ENCODE measurements at regions not wholly inside any gene's neighbourhood (a gene's known extent, or its start where the extent isn't known, plus 50 kb on each side); places are given as distances from the start of the nearest gene placed in this dataset.

DNA sequence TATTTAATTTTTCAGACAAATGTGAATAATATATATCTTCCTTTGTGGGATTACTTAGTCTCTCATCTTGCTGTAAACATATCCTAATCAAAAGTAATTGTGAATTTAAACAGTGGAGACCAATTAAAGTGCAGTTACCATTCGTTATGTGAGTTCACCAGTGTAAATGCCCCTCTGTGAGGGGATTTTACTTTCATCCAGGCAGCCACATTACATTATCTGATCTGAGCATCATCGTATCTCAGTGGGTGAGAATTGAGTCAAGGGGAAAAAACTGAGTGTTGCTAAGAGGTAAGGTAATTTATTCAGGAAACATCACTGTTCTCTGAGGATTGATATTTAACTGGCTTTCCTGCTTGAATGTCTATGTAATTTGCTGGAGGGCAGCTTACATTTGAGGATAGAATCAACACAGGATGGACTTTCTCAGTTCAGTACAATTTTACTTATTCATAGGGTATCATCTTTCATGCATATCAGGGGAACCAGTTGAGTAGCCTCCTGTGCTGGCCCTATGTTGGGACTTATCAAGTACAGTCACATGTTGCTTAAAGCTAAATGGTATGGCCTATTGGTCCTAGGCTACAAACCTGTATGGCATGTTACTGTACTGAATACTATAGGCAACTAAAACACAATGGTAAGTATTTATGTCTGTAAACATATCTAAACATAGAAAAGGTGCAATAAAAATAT, 219.7 kb downstream of the CD47 start:
- Mint-ChIP-seq H3K4me3 (no peak overlapping the region), H3K9me3 (peaks cover 2% of the 10 kb centered on the region), H3K27ac (ENCODE audit: unreplicated experiment) (no peak overlapping the region), H3K4me1 (no peaks in the 10 kb centered on the region), H3K27me3 (ENCODE audit: low read depth) (no peaks in the 10 kb centered on the region), H3K36me3 (ENCODE audit: low read depth) (no peaks in the 10 kb centered on the region)
- no peak for DNase-seq (ENCODE audit: low read depth, low spot score)
- TF ChIP-seq, protein P1, sequence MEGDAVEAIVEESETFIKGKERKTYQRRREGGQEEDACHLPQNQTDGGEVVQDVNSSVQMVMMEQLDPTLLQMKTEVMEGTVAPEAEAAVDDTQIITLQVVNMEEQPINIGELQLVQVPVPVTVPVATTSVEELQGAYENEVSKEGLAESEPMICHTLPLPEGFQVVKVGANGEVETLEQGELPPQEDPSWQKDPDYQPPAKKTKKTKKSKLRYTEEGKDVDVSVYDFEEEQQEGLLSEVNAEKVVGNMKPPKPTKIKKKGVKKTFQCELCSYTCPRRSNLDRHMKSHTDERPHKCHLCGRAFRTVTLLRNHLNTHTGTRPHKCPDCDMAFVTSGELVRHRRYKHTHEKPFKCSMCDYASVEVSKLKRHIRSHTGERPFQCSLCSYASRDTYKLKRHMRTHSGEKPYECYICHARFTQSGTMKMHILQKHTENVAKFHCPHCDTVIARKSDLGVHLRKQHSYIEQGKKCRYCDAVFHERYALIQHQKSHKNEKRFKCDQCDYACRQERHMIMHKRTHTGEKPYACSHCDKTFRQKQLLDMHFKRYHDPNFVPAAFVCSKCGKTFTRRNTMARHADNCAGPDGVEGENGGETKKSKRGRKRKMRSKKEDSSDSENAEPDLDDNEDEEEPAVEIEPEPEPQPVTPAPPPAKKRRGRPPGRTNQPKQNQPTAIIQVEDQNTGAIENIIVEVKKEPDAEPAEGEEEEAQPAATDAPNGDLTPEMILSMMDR (conservative IDR thresholded peaks at IDR 0.05) = no peak

DNA sequence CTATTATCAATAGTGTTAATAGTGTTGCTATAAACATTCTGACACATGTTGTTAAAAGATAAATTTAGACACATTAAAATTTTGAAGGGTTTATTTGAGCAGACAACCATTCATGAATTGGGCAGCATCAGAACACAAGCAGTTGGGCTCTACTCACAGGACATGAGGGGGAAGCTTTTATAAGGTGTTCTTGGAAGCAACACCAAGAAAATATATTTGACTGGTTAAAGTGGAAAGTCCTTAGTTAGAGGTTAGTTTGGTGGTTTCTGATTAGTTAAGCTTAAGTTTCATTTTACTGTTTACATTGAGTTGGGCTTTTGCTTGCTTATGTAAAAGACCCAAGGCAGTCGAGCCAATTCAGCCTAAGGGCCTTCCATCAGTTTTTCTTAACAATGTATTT, 220.7 kb downstream of the CD47 start:
- Mint-ChIP-seq H3K27ac (ENCODE audit: unreplicated experiment) (no peak overlapping the region), H3K4me1 (no peaks in the 10 kb centered on the region), H3K36me3 (ENCODE audit: low read depth) (no peaks in the 10 kb centered on the region), H3K4me3 (no peak overlapping the region), H3K27me3 (ENCODE audit: low read depth) (no peaks in the 10 kb centered on the region), H3K9me3 (peaks cover 2% of the 10 kb centered on the region)
- TF ChIP-seq, protein P1 (conservative IDR thresholded peaks at IDR 0.05) = no peak
- no peak for DNase-seq (ENCODE audit: low read depth, low spot score)

- Mint-ChIP-seq H3K9me3 (no peaks in the 10 kb centered on the region), H3K36me3 (ENCODE audit: low read depth) (no peaks in the 10 kb centered on the region), H3K4me3 (no peak overlapping the region), H3K4me1 (no peaks in the 10 kb centered on the region), H3K27ac (ENCODE audit: unreplicated experiment) (no peak overlapping the region), H3K27me3 (ENCODE audit: low read depth) (no peaks in the 10 kb centered on the region)
- TF ChIP-seq, protein P1 (conservative IDR thresholded peaks at IDR 0.05) = no peak
- DNase-seq (ENCODE audit: low read depth, low spot score) = no peak
These were observed 222.4 kb downstream of the CD47 start for GRCh38 chr3:107868449-107868848.

DNA sequence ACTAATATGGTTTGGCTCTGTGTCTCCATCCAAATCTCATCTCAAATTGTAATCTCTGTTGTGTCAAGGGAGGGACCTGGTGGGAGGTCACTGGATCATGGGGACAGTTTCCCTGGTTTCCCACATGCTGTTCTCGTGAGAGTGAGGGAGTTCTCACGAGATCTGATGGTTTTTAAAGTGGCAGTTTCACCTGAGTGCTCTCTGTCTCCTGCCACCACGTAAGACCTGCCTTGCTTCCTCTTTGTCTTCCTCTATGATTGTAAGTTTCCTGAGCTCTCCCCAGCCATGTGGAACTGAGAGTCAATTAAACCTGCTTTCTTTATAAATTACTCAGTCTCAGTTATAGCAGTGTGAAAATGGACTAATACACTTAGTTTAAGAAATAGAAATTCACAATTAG, 228.9 kb downstream of the CD47 start:
- Mint-ChIP-seq H3K4me1 (no peaks in the 10 kb centered on the region), H3K36me3 (ENCODE audit: low read depth) (no peaks in the 10 kb centered on the region), H3K4me3 (no peak overlapping the region), H3K27me3 (ENCODE audit: low read depth) (no peaks in the 10 kb centered on the region), H3K9me3 (no peaks in the 10 kb centered on the region), H3K27ac (ENCODE audit: unreplicated experiment) (no peak overlapping the region)
- TF ChIP-seq, protein P1 (conservative IDR thresholded peaks at IDR 0.05) = no peak
- DNase-seq (ENCODE audit: low read depth, low spot score) = no peak

DNA sequence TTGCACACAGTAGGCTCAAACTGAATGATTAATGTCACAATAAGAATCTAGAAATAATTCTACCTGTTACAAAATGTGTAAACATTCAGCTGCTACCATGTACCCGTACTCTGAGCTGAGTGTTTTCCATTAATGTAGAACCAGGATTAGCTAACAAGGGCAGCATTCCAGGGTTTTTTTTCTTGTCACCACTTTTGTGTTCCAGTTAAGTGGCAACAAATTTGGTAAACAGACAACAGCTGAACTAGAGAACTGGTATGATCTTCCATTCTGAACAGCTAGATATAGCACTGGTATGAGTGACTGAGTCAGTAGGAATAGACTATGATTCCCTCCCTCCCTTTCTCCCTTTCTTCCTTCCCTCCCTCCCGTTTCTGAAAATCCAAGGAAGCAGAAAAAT, 229.4 kb downstream of the CD47 start:
- Mint-ChIP-seq H3K4me1 (no peaks in the 10 kb centered on the region), H3K36me3 (ENCODE audit: low read depth) (no peaks in the 10 kb centered on the region), H3K27ac (ENCODE audit: unreplicated experiment) (no peak overlapping the region), H3K9me3 (no peaks in the 10 kb centered on the region), H3K27me3 (ENCODE audit: low read depth) (no peaks in the 10 kb centered on the region), H3K4me3 (no peak overlapping the region)
- no peak for DNase-seq (ENCODE audit: low read depth, low spot score)
- TF ChIP-seq, protein P1 (conservative IDR thresholded peaks at IDR 0.05) = no peak
